ENCODE measurements at regions not wholly inside any gene's neighbourhood (a gene's known extent, or its start where the extent isn't known, plus 50 kb on each side); places are given as distances from the start of the nearest gene placed in this dataset.

DNA sequence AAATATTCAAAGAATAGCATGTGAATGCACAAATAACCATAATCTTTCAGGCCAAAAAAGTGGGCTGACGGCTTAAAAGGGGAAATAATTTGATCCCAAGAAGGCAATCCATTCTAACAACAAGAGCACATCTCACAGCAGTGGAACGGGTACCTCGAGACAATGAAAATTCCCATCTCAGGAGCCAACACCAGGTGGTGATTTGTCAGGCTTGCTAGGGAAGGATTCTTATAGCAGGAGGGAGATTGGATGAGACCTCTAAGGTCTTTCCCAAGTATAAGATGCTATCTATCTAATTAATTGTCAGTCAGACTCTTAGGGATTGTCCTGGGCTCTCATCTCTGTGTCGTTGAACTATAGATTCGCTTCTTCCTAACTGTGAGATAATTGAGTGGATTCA lies 284.0 kb downstream of the ETS1 start:
- no peak overlapping the region for H3K4me3 ChIP-seq (ENCODE audit: low read depth, low read length)
- TF ChIP-seq, protein P1, sequence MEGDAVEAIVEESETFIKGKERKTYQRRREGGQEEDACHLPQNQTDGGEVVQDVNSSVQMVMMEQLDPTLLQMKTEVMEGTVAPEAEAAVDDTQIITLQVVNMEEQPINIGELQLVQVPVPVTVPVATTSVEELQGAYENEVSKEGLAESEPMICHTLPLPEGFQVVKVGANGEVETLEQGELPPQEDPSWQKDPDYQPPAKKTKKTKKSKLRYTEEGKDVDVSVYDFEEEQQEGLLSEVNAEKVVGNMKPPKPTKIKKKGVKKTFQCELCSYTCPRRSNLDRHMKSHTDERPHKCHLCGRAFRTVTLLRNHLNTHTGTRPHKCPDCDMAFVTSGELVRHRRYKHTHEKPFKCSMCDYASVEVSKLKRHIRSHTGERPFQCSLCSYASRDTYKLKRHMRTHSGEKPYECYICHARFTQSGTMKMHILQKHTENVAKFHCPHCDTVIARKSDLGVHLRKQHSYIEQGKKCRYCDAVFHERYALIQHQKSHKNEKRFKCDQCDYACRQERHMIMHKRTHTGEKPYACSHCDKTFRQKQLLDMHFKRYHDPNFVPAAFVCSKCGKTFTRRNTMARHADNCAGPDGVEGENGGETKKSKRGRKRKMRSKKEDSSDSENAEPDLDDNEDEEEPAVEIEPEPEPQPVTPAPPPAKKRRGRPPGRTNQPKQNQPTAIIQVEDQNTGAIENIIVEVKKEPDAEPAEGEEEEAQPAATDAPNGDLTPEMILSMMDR (IDR thresholded peaks at IDR 0.05; ENCODE audit: low read depth, low read length, missing control alignments) = no peak
- DNase-seq (ENCODE audit: low read depth) = no peak

DNA sequence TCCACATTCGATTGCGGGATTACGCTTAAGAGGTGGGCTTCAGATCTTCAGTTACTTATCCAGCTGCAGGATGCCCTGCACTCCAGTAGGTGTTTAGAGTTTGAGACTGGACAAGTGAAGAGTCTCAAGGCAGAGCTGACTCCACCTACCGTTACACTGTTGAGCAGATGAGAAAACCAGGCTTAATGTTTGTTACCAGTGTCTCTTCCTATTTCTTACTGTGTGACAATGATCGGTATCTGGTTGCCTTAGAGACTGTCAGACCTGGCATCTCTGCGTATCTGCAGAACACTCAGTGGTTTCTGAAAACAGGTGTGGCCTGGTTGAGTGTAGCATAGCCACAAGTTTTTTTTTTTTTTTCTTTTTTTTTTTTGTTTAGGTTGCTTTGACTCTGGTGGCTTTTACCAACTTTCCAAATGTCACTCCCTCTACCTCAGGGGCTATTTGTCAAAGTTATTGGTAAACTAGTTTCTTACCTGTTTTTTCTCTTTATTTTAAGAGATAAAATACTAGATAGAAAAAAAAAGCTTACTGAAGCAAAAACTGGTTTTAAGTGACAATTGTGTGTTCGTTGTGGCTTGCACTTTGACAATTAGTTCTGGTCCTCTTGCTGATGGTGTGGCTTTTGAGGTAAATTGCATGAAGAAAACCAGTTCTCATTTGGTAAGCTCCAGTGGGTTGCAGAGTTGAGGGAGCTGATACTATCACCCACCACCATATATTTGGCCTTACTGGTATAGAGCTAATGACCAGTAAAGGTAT lies 284.8 kb downstream of the ETS1 start:
- H3K4me3 ChIP-seq (ENCODE audit: low read depth, low read length) = no peak overlapping the region
- TF ChIP-seq, protein P1 (IDR thresholded peaks at IDR 0.05; ENCODE audit: low read depth, low read length, missing control alignments) = peak; percentile 4
- peak; percentile 63 for DNase-seq (ENCODE audit: low read depth)

DNA sequence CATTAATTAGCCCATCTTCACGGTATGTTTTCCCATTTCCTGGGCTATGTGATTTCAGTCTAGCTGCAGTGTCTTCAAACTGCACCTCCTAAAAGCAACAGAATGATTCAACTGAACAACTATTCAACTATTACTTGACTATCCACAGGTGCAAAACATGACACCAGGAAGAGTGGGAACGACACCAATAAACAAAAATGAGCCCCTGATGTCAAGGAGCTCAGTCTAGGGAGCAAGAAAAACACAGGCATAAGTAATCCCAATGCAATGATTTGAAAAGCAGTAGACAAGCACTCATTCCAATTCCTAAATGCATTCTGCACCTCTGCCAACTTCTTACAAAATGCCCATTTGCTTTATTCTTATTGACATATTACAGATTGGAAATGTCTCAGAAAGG lies 285.6 kb downstream of the ETS1 start:
- H3K4me3 ChIP-seq (ENCODE audit: low read depth, low read length) = no peak overlapping the region
- TF ChIP-seq, protein P1 (IDR thresholded peaks at IDR 0.05; ENCODE audit: low read depth, low read length, missing control alignments) = no peak
- no peak for DNase-seq (ENCODE audit: low read depth)

DNA sequence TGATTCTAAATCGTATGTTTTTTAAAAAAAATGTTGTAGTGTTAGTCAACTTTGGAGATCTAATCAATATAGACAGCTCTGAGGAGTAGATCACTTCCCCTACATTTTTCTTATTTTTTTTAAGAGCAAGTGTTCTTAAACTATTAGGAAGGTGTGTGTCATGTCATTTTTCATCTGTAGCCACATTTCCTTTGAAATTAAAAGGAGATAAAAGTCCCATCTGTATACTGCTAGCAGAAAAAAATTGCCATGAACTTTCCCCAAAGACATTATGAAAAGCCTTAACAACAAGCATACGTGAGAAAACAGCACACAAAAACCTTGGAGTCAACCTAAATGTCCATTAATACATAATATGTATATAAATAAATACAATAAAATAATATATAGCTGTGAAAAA lies 286.6 kb downstream of the ETS1 start:
- DNase-seq (ENCODE audit: low read depth) = no peak
- H3K4me3 ChIP-seq (ENCODE audit: low read depth, low read length) = no peak overlapping the region
- TF ChIP-seq, protein P1 (IDR thresholded peaks at IDR 0.05; ENCODE audit: low read depth, low read length, missing control alignments) = no peak

DNA sequence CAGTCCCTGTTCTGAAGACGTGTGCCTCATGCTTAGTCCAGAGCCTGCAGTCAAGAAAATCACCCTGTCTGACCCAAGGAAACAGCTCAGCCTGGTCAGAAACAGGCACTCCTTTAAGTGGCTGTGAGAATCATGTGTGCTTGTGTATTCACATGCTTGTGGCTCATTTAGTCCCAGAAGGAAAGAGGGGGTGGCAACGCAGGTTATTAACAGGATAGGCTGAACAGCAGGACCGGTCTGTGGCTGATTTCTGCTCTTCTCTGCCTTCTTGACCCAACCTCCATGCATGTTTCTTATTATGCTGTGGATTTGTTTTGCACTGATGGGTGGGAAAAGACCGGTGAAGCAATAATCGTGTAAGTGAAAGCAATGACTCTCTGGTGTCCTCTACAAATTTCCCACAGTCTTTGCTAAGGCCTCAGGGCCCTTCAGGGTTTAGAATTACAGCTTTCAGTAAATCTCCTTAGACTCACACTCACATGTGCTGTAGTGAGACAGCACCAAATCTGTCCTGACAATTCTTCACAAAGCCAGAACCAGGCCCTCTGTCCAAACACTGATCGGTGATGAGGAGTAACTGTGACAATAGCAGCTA lies 288.1 kb downstream of the ETS1 start:
- no peak overlapping the region for H3K4me3 ChIP-seq (ENCODE audit: low read depth, low read length)
- TF ChIP-seq, protein P1 (IDR thresholded peaks at IDR 0.05; ENCODE audit: low read depth, low read length, missing control alignments) = no peak
- DNase-seq (ENCODE audit: low read depth) = no peak

DNA sequence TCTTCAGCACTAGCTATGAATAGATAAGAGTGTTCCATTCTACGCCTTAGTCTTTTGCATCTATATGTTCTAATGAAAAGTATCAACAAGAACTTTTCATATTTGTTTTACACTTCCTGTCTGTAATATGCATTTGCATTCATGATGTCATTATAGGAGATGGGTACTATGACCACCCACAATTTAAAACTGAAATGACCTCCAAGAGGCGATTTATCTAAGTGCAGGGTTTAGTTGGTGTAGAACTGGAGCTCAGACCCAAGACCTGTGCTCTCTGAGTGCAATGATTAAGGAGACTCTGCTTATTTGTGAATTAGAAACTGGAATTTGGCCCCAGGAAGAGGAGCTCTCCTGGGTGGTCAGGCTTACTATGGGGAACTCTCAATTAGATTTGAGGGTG lies 289.1 kb downstream of the ETS1 start:
- TF ChIP-seq, protein P1 (IDR thresholded peaks at IDR 0.05; ENCODE audit: low read depth, low read length, missing control alignments) = no peak
- DNase-seq (ENCODE audit: low read depth) = no peak
- no peak overlapping the region for H3K4me3 ChIP-seq (ENCODE audit: low read depth, low read length)

DNA sequence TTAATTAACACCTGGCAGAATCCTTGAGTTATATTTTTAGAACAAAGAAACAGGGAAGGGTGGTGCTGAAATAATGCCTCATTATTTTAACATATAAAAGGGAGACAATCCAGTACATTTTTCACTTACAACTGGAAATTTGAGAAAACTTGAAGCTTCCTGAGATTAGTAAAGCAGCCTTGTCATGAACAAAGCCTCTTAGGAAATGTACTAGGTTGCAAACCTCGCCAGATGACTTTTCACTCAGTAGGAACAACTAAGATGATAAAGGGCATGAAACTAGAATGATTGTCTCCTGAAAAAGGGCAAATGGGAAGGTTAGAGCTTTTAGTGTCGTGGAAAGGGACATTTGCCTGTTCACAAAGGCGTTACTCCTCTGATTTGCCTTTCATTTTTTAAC lies 289.6 kb downstream of the ETS1 start:
- H3K4me3 ChIP-seq (ENCODE audit: low read depth, low read length) = no peak overlapping the region
- no peak for DNase-seq (ENCODE audit: low read depth)
- TF ChIP-seq, protein P1 (IDR thresholded peaks at IDR 0.05; ENCODE audit: low read depth, low read length, missing control alignments) = no peak

All from GM12864 (cell line).